ENCODE measurements at regions not wholly inside any gene's neighbourhood (a gene's known extent, or its start where the extent isn't known, plus 50 kb on each side); places are given as distances from the start of the nearest gene placed in this dataset.

DNA sequence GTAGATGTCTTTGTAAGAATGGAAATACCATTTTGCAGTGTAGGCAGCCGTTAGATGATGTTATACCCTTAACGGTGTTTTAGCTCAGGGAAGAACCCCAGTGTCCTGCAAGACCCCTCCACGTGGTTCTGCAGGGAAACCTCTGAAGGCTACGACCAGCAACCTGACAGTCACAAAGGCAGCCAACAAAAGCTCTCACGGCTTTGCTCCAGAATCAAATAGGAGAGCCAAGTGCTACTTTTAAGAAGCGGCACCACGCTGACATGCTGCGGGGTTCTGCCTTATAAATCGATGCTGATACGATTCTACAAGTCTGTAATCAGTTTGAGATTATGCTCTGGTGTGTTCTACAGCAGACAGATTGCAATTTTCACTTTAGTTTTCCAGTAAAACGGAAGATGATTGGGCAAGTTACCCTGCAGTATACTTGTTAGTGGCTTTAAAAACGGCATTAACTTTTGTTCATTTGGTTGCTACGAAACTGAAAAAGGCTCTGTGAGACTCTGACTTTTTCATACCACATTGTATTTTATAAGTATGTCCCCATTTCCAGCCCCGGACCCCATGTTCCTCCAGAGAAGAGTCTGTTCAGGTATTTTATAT lies 312.9 kb downstream of the SAMD5 start:
- Mint-ChIP-seq H3K27ac (no peak overlapping the region), H3K9me3 (no peaks in the 10 kb centered on the region), H3K4me1 (ENCODE audit: low read depth) (no peaks in the 10 kb centered on the region), H3K27me3 (no peaks in the 10 kb centered on the region), H3K36me3 (no peaks in the 10 kb centered on the region), H3K4me3 (no peak overlapping the region)
- POLR2A ChIA-PET, result no interaction called here
- DNase-seq, result no peak
- CTCF ChIA-PET, result no interaction called here
- intact Hi-C loops (cut with micrococcal nuclease), result no loop called here

DNA sequence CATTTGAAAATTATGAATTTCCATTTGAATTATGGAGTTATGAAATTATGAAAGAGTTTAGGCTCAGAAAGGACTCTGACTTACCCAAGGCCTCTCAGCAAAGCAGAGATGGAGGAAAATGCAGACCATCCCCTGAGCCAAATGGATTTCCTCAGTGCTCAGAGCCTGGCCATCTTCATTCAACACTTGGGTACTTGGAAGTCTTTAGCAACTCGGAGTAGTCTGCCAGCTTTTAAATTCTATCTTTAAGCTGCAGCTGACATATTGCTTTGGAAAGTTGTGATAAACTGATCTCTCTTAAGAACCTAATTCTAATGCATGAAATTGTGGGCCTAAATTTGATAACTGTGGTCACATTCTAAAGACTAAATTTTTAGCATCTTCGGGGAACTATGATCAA lies 315.4 kb downstream of the SAMD5 start:
- no peak for DNase-seq
- H3K9me3 Mint-ChIP-seq, result no peaks in the 10 kb centered on the region
- ChIA-PET POLR2A (no interaction called here), CTCF (no interaction called here)
- no peaks in the 10 kb centered on the region for H3K4me1 Mint-ChIP-seq (ENCODE audit: low read depth)
- no peak overlapping the region for H3K27ac Mint-ChIP-seq
- intact Hi-C loops (cut with micrococcal nuclease), result no loop called here
- no peak overlapping the region for H3K4me3 Mint-ChIP-seq
- no peaks in the 10 kb centered on the region for H3K36me3 Mint-ChIP-seq
- H3K27me3 Mint-ChIP-seq, result no peaks in the 10 kb centered on the region

DNA sequence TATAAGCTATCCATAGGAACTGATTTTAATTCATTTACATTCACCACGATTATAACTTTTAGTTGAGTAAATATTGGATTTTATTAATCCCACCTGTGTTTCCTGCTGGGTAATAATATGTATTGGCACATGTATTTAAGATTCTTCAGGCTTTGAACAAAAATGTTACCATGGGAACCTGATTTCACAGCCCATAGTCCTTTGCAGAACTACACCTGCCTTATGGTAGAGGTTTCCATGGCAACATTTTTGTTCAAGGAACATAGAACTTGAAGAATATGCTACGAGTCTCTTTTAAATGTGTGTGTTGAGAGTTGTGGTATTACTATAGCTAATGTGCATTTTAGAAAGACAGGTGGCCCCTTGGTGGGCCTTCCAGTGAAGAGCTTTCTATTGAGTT lies 317.4 kb downstream of the SAMD5 start:
- no peaks in the 10 kb centered on the region for H3K27me3 Mint-ChIP-seq
- POLR2A ChIA-PET, result no interaction called here
- CTCF ChIA-PET, result no interaction called here
- H3K4me3 Mint-ChIP-seq, result no peak overlapping the region
- no peak overlapping the region for H3K27ac Mint-ChIP-seq
- H3K4me1 Mint-ChIP-seq (ENCODE audit: low read depth), result no peaks in the 10 kb centered on the region
- DNase-seq, result no peak
- H3K36me3 Mint-ChIP-seq, result no peaks in the 10 kb centered on the region
- H3K9me3 Mint-ChIP-seq, result no peaks in the 10 kb centered on the region
- intact Hi-C loops (cut with micrococcal nuclease), result no loop called here

DNA sequence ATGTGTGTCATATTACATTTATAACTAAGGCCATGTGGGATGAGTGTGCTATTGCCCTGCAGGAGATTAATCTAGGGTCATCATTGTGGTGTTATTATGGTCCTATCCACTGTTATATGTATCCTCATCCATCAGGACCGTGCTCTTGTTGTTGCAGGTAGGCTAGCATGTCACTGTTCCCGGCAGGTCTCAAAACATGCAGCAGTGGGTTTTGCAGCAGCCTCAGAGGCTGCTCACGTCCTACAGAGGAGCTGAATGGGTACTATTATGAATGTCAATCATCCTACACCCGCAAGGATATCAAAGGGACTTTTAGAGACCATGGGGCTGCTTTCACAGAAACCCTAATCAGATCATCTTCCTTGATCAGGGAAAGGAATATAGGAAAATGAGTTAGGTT lies 318.2 kb downstream of the SAMD5 start:
- intact Hi-C loops (cut with micrococcal nuclease), result no loop called here
- no peaks in the 10 kb centered on the region for H3K9me3 Mint-ChIP-seq
- ChIA-PET POLR2A (no interaction called here), CTCF (no interaction called here)
- H3K27ac Mint-ChIP-seq, result no peak overlapping the region
- H3K36me3 Mint-ChIP-seq, result no peaks in the 10 kb centered on the region
- H3K4me1 Mint-ChIP-seq (ENCODE audit: low read depth), result no peaks in the 10 kb centered on the region
- H3K4me3 Mint-ChIP-seq, result no peak overlapping the region
- no peak for DNase-seq
- H3K27me3 Mint-ChIP-seq, result no peaks in the 10 kb centered on the region

DNA sequence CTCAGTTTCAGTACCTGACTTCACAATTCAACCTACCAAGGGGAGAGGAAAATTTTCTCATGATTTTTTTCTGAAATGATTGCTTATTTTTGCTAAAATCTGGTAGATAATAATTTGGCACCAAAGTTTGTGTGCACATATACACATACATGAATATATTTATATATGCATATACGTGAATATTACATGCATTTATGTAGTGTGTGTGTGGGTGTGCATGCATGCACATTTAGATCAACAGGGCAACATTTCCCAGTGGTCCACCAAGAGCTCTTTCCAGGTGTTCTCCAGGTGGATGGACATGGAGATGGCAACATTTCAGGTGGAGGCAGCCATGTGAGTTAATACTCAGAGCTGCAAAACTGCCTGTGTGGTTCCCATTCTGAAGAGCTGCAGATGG lies 320.9 kb downstream of the SAMD5 start:
- POLR2A ChIA-PET, result no interaction called here
- intact Hi-C loops (cut with micrococcal nuclease), result no loop called here
- Mint-ChIP-seq H3K27me3 (no peaks in the 10 kb centered on the region), H3K4me1 (ENCODE audit: low read depth) (no peaks in the 10 kb centered on the region), H3K4me3 (no peak overlapping the region), H3K36me3 (no peaks in the 10 kb centered on the region), H3K9me3 (no peaks in the 10 kb centered on the region), H3K27ac (no peak overlapping the region)
- no peak for DNase-seq
- CTCF ChIA-PET, result no interaction called here

DNA sequence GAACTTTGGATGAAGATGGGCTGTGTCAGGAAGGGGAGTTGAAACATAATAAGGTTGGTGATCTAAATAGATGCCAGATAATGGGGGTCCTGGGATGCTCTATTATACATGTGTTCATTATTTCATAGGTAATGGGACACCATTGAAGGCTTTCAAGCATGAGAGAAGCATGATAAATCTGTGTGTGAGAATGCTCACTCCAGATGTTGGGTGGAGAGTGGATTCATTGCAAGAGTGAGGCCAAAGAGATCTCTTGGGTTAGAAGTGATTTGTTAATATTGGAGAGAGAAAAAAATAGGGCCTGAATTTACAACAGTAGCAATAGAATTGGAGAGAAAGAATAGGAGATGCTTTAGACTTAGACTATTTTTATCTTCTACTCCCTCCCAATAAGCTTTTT lies 321.3 kb downstream of the SAMD5 start:
- H3K4me1 Mint-ChIP-seq (ENCODE audit: low read depth), result no peaks in the 10 kb centered on the region
- no peak for DNase-seq
- H3K27ac Mint-ChIP-seq, result no peak overlapping the region
- no peak overlapping the region for H3K4me3 Mint-ChIP-seq
- intact Hi-C loops (cut with micrococcal nuclease), result no loop called here
- CTCF ChIA-PET, result no interaction called here
- no peaks in the 10 kb centered on the region for H3K9me3 Mint-ChIP-seq
- H3K27me3 Mint-ChIP-seq, result no peaks in the 10 kb centered on the region
- H3K36me3 Mint-ChIP-seq, result no peaks in the 10 kb centered on the region
- POLR2A ChIA-PET, result no interaction called here

DNA sequence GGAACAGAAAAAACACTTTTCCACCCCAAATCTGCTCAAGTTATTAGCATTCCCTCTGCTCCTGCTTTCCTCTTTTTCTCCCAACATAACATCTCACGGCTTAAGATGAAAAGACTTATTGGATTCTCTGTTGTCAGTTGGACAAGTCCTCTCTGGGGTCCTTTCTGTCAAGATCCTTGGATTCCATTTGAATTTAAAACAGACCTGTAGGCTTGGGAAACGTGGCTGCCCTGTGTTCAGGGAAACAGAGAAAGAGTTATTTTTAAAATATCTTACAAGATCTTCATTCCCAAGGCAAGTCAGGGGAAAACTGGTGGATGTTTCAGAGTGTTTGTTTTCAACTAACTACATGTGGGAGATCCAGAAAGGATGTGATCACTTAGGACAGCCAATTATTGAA lies 322.9 kb downstream of the SAMD5 start:
- DNase-seq, result no peak
- intact Hi-C loops (cut with micrococcal nuclease), result no loop called here
- Mint-ChIP-seq H3K9me3 (no peaks in the 10 kb centered on the region), H3K4me3 (no peak overlapping the region), H3K4me1 (ENCODE audit: low read depth) (no peaks in the 10 kb centered on the region), H3K27me3 (no peaks in the 10 kb centered on the region), H3K36me3 (no peaks in the 10 kb centered on the region), H3K27ac (no peak overlapping the region)
- ChIA-PET POLR2A (no interaction called here), CTCF (interaction anchor here (0.7 kb wide), 2 partner anchors 164 to 285 kb away, joined by 3 to 4 read pairs; no protein-coding TSS in a partner anchor)

DNA sequence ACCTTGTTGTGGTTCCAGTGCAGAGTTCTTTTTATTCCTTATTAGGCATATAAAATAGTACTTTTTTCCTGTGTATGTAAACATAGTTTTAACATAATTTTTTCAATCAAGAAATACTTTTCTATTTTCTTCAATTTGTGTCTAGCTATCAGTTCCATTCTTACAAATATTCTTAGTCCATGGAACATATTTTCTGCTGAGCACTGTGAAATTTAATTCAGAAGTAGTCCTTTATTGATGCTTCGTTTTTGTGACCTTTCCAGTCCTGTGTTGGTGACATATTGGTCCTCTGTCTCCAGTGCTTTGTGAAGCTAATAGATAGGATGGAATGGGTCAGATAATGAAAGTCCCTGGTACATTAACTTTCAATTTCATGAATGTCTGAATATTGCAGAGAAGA lies 325.1 kb downstream of the SAMD5 start:
- DNase-seq, result no peak
- no peaks in the 10 kb centered on the region for H3K9me3 Mint-ChIP-seq
- ChIA-PET CTCF (no interaction called here), POLR2A (no interaction called here)
- H3K27me3 Mint-ChIP-seq, result no peaks in the 10 kb centered on the region
- no peaks in the 10 kb centered on the region for H3K36me3 Mint-ChIP-seq
- no peaks in the 10 kb centered on the region for H3K4me1 Mint-ChIP-seq (ENCODE audit: low read depth)
- intact Hi-C loops (cut with micrococcal nuclease), result no loop called here
- no peak overlapping the region for H3K4me3 Mint-ChIP-seq
- H3K27ac Mint-ChIP-seq, result no peak overlapping the region

DNA sequence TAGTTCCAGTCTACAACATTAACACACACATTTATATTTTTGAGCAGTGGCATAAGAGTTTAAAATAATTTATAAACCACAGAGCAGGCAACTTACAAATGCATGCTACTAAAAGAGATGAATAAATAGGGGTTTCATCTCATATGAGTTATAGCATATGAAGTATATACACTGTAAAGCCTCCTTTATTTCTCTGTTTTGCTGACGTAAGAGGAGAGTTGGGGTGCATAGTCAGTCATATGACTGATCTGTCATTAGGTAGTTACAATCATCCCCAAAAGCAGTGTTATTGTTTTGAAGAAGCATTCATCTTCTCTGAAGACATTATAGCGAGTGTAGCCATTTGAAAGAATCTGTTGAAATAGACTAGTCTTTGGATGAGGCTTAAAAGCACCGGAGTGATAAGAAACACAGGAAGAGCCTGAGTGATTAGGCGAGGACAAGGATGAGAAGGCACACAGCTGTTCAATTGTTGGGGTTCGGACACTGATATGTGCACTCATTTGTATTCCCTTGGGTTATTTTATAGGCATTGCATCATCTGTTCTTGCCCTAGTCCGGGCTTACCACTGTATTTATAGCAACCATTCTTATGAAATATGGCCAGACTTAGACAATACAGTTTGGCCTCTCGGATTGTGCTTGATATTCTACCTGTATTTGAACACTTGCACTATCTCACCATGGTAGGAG lies 325.7 kb downstream of the SAMD5 start:
- Mint-ChIP-seq H3K27ac (no peak overlapping the region), H3K4me1 (ENCODE audit: low read depth) (no peaks in the 10 kb centered on the region), H3K27me3 (no peaks in the 10 kb centered on the region), H3K9me3 (no peaks in the 10 kb centered on the region), H3K36me3 (no peaks in the 10 kb centered on the region), H3K4me3 (no peak overlapping the region)
- intact Hi-C loops (cut with micrococcal nuclease), result no loop called here
- ChIA-PET CTCF (no interaction called here), POLR2A (no interaction called here)
- DNase-seq, result no peak

DNA sequence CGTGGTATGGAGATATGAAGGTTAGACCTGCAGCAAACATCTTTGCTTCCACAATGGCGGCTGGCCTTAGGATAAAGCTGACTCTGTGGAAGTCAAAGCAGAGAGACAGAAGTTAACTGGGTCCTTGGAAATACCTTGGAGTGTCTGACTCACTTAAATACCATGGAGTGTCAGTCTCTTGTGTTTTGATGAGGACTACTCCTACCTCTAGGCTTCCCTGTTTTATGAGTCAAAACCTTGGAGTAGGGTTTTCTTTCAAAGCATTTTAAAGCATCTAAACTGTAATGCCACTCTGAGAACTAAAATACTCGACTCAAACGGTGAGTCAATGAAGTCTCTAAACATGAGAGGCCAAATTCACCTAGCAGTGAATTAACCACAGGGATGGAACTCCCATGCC lies 329.1 kb downstream of the SAMD5 start:
- POLR2A ChIA-PET, result no interaction called here
- no peak overlapping the region for H3K27ac Mint-ChIP-seq
- no peaks in the 10 kb centered on the region for H3K27me3 Mint-ChIP-seq
- no peak overlapping the region for H3K4me3 Mint-ChIP-seq
- H3K4me1 Mint-ChIP-seq (ENCODE audit: low read depth), result no peaks in the 10 kb centered on the region
- no peak for DNase-seq
- intact Hi-C loops (cut with micrococcal nuclease), result no loop called here
- CTCF ChIA-PET, result no interaction called here
- no peaks in the 10 kb centered on the region for H3K9me3 Mint-ChIP-seq
- H3K36me3 Mint-ChIP-seq, result no peaks in the 10 kb centered on the region

DNA sequence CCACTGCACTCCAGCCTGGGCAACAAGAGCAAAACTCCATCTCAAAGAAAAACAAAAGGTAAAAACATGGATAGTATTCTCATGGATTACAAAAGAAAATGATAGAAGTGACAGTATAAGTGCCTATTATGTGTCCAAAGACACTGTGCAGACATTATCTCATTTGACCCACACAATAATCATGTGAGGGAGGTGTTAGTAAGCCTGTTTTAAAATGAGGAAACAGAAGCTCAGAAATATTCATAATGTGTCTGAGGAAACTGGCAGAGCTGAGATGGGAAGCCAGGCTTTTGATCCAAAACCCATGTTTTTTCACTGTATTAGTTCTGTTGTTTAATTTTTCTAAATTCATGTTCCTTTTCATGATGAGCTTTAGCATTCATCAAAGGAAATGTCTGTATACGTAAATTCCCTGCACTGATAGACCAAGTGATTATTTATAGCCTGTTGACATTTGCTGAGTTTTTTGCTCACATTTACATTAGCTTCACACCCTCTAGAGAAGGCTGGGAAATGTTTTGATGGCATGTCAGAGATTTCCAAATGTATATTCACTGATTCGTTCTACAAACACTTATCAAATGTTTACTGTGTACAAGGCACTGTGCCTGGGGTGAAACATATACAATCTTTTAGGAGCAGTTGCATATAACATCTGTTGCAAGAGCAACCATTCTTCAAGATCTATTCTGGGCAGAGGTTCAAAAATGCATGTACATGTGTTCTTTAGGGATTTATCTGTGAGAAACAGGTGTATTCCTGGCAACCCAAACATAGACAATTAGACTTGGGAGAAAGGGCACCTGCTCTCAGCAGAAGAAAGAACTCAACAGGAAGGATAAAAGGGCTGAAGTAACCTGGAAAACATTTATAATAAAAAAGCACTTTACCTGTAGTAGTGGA lies 331.5 kb downstream of the SAMD5 start:
- POLR2A ChIA-PET, result no interaction called here
- no peaks in the 10 kb centered on the region for H3K36me3 Mint-ChIP-seq
- no peaks in the 10 kb centered on the region for H3K27me3 Mint-ChIP-seq
- H3K4me1 Mint-ChIP-seq (ENCODE audit: low read depth), result no peaks in the 10 kb centered on the region
- DNase-seq, result no peak
- intact Hi-C loops (cut with micrococcal nuclease), result no loop called here
- CTCF ChIA-PET, result no interaction called here
- no peaks in the 10 kb centered on the region for H3K9me3 Mint-ChIP-seq
- no peak overlapping the region for H3K4me3 Mint-ChIP-seq
- H3K27ac Mint-ChIP-seq, result no peak overlapping the region

DNA sequence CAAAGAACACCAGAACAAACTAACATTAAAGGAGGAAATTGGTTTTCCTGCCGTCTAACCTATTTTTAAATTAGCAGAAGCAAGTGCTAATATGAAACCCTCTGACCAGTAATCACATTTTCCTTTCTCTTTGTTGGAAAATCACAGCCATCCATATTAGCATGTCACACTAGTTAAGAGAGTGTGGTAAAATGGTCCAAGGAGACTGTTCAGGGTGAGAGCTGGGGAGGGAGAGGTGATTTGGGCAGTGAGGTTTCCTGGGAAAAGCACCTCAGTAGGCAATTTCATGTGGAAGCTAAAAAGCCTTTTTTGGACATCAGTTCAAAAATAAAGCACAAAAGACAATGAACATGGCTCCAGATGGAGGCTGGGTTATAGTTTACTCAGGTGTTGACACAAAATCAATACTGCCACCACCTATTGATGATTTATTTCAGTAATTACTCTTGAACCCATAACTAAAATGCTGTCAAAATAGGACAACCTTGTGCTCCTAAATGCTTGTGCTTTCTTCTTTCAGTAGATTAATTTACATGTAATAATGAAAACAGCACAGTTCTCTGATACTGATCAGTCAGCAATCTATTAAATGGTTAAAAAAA lies 333.2 kb downstream of the SAMD5 start:
- ChIA-PET CTCF (no interaction called here), POLR2A (no interaction called here)
- no peaks in the 10 kb centered on the region for H3K27me3 Mint-ChIP-seq
- H3K4me1 Mint-ChIP-seq (ENCODE audit: low read depth), result no peaks in the 10 kb centered on the region
- intact Hi-C loops (cut with micrococcal nuclease), result no loop called here
- H3K27ac Mint-ChIP-seq, result no peak overlapping the region
- H3K9me3 Mint-ChIP-seq, result no peaks in the 10 kb centered on the region
- no peak overlapping the region for H3K4me3 Mint-ChIP-seq
- H3K36me3 Mint-ChIP-seq, result no peaks in the 10 kb centered on the region
- DNase-seq, result no peak
